Activated T-cell treated with anti-CD3 and anti-CD28 coated beads, Interleukin-2, amount 50 U/mL, for 72 hours (primary cell): ENCODE measurements at regions not wholly inside any gene's neighbourhood (a gene's known extent, or its start where the extent isn't known, plus 50 kb on each side); places are given as distances from the start of the nearest gene placed in this dataset.
"Not testable (repeated sequence)": the region's sequence is repeated elsewhere in the genome, so short reads cannot be mapped to it uniquely, and the experiment has no call there.

Source experiments
- ATAC-seq, 2 donors: fragments of 150-1000 bp; cut with Tn5 transposase; replicated peaks in 1 of 2; 2 replicates each; pipeline ENCODE4 v1.10.0; 2021; ENCODE audit warnings: moderate library complexity in 2 of 2, mild to moderate bottlenecking in 1 of 2
- DNase-seq, 2 donors: peaks; one replicate each; pipeline ENCODE4 v3.0.0; 2021 to 2022; ENCODE audit warnings: mixed read lengths in 1 of 2
- H3K27ac Mint-ChIP-seq: one replicate; pipeline ENCODE4 v1.8.0; 2022; ENCODE audit warnings: mild to moderate bottlenecking, moderate library complexity, mixed read lengths
- H3K27me3 Mint-ChIP-seq: one replicate; pipeline ENCODE4 v1.8.0; 2022; ENCODE audit warnings: low read depth, mixed read lengths
- H3K36me3 Mint-ChIP-seq, 2 donors: one replicate each; pipeline ENCODE4 v1.8.0; 2022; ENCODE audit warnings: mixed read lengths in 2 of 2, mild to moderate bottlenecking in 1 of 2; ENCODE audit not compliant: insufficient read depth in 2 of 2
- H3K4me1 Mint-ChIP-seq: one replicate; pipeline ENCODE4 v1.8.0; 2022; ENCODE audit warnings: low read depth, mixed read lengths
- H3K4me3 Mint-ChIP-seq, 2 donors: one replicate each; pipeline ENCODE4 v1.8.0; 2022; ENCODE audit warnings: mild to moderate bottlenecking in 2 of 2, mixed read lengths in 2 of 2, moderate library complexity in 2 of 2
- H3K9me3 Mint-ChIP-seq, 2 donors: one replicate each; pipeline ENCODE4 v1.8.0; 2022; ENCODE audit warnings: mixed read lengths in 2 of 2

GRCh38 chr2:180818700-180819099, 161.7 kb upstream of the UBE2E3 start:
- H3K27me3 Mint-ChIP-seq, H3K4me1 Mint-ChIP-seq, H3K4me3 Mint-ChIP-seq, H3K36me3 Mint-ChIP-seq, H3K27ac Mint-ChIP-seq, ATAC-seq, H3K9me3 Mint-ChIP-seq, DNase-seq: not testable (repeated sequence)

DNA sequence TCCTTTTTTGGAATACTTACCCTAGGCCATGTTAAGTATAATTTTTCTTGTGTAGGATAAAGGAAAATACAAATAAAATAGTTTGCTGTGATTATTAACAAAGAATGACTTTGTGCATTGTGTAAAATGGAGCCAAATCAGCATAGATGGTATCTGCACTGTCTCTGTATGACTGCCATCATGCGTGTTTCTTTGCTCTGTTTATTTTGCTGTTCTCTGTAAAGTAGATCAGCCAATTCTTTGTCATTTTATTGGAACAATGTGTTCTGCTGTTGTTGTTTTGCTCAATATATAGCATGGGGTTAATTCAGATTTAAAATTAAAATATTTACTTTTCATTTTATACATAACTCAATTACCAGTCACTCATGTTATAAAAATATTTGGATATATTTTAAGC, 181.3 kb upstream of the UBE2E3 start:
- Mint-ChIP-seq H3K27ac (no peak overlapping the region), H3K4me1 (no peaks in the 10 kb centered on the region), H3K4me3 (no peak overlapping the region), H3K9me3 (no peaks in the 10 kb centered on the region), H3K27me3 (peaks cover 6% of the 10 kb centered on the region), H3K36me3 (no peaks in the 10 kb centered on the region)
- ATAC-seq: no peak
- DNase-seq: no peak

GRCh38 chr2:180790891-180791290, 189.5 kb upstream of the UBE2E3 start:
- Mint-ChIP-seq H3K4me1 (no peaks in the 10 kb centered on the region), H3K36me3 (no peaks in the 10 kb centered on the region)

DNA sequence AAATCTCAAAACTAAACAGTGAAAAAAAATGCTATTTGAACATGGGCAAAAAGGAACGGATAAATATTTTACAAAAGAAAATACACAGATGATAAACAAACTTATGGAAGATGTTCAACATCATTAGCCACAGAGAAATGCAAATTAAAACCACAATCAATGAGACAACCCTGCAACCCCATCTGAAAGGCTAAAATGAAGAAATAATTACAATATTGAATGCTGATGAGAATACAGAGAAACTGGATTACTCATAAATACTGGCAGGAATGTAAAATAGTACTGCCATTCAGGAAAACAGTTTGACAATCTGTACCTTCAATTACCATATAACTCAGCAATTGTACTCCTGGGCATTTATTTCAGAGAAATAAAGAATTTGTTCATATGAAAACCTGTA, 193.1 kb upstream of the UBE2E3 start:
- DNase-seq (no peak), ATAC-seq (no peak)
- Mint-ChIP-seq H3K4me3 (no peak overlapping the region), H3K27ac (no peak overlapping the region), H3K9me3 (no peaks in the 10 kb centered on the region), H3K36me3 (no peaks in the 10 kb centered on the region), H3K4me1 (no peaks in the 10 kb centered on the region), H3K27me3 (peaks cover 14% of the 10 kb centered on the region)

More at GRCh38 chr2:180790891-180791290, 189.5 kb upstream of the UBE2E3 start:
- no peak for DNase-seq
- Mint-ChIP-seq H3K27me3 (peaks cover 14% of the 10 kb centered on the region), H3K27ac (peak overlapping the region; percentile 28), H3K9me3 (no peaks in the 10 kb centered on the region), H3K4me3 (no peak overlapping the region)
- no peak for ATAC-seq

DNA sequence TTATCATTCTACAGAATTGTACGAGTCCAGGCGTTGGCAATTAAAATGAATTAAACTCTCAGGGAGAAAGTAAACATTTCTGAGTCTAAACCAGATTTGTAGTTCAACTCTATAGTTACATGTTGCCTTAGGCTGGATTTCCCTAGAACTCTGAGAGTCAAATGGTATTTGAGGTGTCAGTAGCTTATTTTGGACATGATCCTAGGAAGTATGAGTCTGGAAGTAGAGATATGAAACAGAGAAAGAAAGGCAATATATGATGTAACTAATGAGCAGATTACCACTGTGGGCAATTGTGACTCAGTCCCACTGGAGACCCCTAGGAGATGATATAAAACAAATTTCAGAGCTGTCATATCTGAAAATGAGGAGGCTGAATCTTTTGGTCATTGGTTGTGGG, 199.1 kb upstream of the UBE2E3 start:
- no peak overlapping the region for H3K4me3 Mint-ChIP-seq
- no peaks in the 10 kb centered on the region for H3K27me3 Mint-ChIP-seq
- ATAC-seq (no peak), DNase-seq (no peak)
- H3K9me3 Mint-ChIP-seq: no peaks in the 10 kb centered on the region
- H3K36me3 Mint-ChIP-seq: no peaks in the 10 kb centered on the region
- H3K4me1 Mint-ChIP-seq: no peaks in the 10 kb centered on the region
- no peak overlapping the region for H3K27ac Mint-ChIP-seq

GRCh38 chr2:180778291-180778690, 202.1 kb upstream of the UBE2E3 start:
- H3K27me3 Mint-ChIP-seq: no peaks in the 10 kb centered on the region
- no peaks in the 10 kb centered on the region for H3K4me1 Mint-ChIP-seq
- H3K9me3 Mint-ChIP-seq: no peaks in the 10 kb centered on the region
- no peaks in the 10 kb centered on the region for H3K36me3 Mint-ChIP-seq
- DNase-seq (no peak), ATAC-seq (no peak)
- no peak overlapping the region for H3K27ac Mint-ChIP-seq
- no peak overlapping the region for H3K4me3 Mint-ChIP-seq

DNA sequence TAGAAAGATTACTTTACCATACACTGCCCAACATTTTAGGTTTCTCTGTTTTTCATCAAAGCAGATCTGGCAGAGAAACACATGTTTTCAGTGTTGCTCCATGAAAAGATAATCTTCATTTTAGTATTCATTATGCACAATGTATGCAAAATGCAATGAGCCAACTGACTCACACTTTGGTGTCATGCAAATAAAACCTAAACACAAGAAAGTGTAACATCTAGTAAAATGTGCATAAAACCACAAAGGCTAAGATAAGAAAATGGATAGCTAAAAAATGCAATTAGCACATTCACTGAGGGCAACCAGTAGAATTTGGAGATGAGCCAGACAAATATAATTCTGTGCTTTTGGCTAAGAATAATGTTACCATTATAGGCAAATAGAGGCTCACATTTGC, 203.5 kb upstream of the UBE2E3 start:
- no peaks in the 10 kb centered on the region for H3K9me3 Mint-ChIP-seq
- H3K4me3 Mint-ChIP-seq: no peak overlapping the region
- H3K27ac Mint-ChIP-seq: no peak overlapping the region
- no peaks in the 10 kb centered on the region for H3K36me3 Mint-ChIP-seq
- no peak for ATAC-seq
- no peaks in the 10 kb centered on the region for H3K4me1 Mint-ChIP-seq
- H3K27me3 Mint-ChIP-seq: no peaks in the 10 kb centered on the region
- DNase-seq: no peak

DNA sequence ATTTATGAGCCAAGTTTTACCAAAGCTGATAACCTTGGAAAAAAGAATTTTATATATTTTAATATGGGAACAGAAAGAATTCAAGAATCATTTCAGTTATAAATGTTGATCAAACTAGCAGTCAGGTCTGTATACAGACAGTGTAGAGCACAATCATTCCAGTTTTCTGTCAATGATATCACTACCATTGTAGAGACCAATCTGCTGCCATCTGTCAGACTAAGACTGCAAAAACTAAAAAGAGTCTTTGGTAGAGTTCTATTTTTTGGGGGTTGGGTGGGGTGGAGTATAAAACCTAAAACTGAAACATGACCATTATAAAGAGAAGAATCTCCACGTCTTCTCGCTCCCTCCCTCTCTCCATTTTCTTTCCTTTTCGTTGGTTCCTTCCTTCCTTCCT, 204.7 kb upstream of the UBE2E3 start:
- Mint-ChIP-seq H3K4me1 (no peaks in the 10 kb centered on the region), H3K27me3 (no peaks in the 10 kb centered on the region), H3K4me3 (no peak overlapping the region), H3K36me3 (no peaks in the 10 kb centered on the region), H3K9me3 (no peaks in the 10 kb centered on the region), H3K27ac (no peak overlapping the region)
- ATAC-seq: no peak
- DNase-seq: no peak

- not testable (repeated sequence) for H3K9me3 Mint-ChIP-seq, H3K27ac Mint-ChIP-seq, DNase-seq, ATAC-seq, H3K36me3 Mint-ChIP-seq, H3K4me1 Mint-ChIP-seq, H3K27me3 Mint-ChIP-seq, H3K4me3 Mint-ChIP-seq
Measured at GRCh38 chr2:180765316-180765715, 215.1 kb upstream of the UBE2E3 start.

- no peaks in the 10 kb centered on the region for H3K9me3 Mint-ChIP-seq
- H3K27me3 Mint-ChIP-seq: no peaks in the 10 kb centered on the region
- H3K36me3 Mint-ChIP-seq: no peaks in the 10 kb centered on the region
- DNase-seq (no peak), ATAC-seq (no peak)
- H3K4me1 Mint-ChIP-seq: no peaks in the 10 kb centered on the region
- H3K27ac Mint-ChIP-seq: no peak overlapping the region
- H3K4me3 Mint-ChIP-seq: no peak overlapping the region
Measured at GRCh38 chr2:180763263-180763989, 217.0 kb upstream of the UBE2E3 start.

GRCh38 chr2:180761224-180761623, 219.2 kb upstream of the UBE2E3 start:
- Mint-ChIP-seq H3K27me3 (no peaks in the 10 kb centered on the region), H3K27ac (no peak overlapping the region), H3K4me1 (no peaks in the 10 kb centered on the region), H3K36me3 (no peaks in the 10 kb centered on the region), H3K9me3 (no peaks in the 10 kb centered on the region), H3K4me3 (no peak overlapping the region)
- no peak for ATAC-seq
- DNase-seq: no peak

- no peaks in the 10 kb centered on the region for H3K27me3 Mint-ChIP-seq
- no peaks in the 10 kb centered on the region for H3K4me1 Mint-ChIP-seq
- ATAC-seq: no peak
- no peak for DNase-seq
- H3K4me3 Mint-ChIP-seq: no peak overlapping the region
- no peaks in the 10 kb centered on the region for H3K36me3 Mint-ChIP-seq
- H3K9me3 Mint-ChIP-seq: no peaks in the 10 kb centered on the region
- no peak overlapping the region for H3K27ac Mint-ChIP-seq
Measured at GRCh38 chr2:180759631-180760030, 220.8 kb upstream of the UBE2E3 start.

- H3K27ac Mint-ChIP-seq: no peak overlapping the region
- no peak overlapping the region for H3K4me3 Mint-ChIP-seq
- DNase-seq: no peak
- H3K36me3 Mint-ChIP-seq: no peaks in the 10 kb centered on the region
- no peaks in the 10 kb centered on the region for H3K27me3 Mint-ChIP-seq
- H3K4me1 Mint-ChIP-seq: no peaks in the 10 kb centered on the region
- H3K9me3 Mint-ChIP-seq: no peaks in the 10 kb centered on the region
- ATAC-seq: no peak
Measured at GRCh38 chr2:180753809-180754761, 226.3 kb upstream of the UBE2E3 start.
